T-helper 2 cell treated with Interferon-gamma antibody and Interleukin-4, amounts not matched to agents 5 μg/mL and 100 μg/mL, for 36 hours (primary cell): ENCODE measurements at regions not wholly inside any gene's neighbourhood (a gene's known extent, or its start where the extent isn't known, plus 50 kb on each side); places are given as distances from the start of the nearest gene placed in this dataset.

Source experiments
- DNase-seq: peaks from one replicate; pipeline ENCODE4 v3.0.0; 2021; ENCODE audit warnings: low spot score
- H3K27ac Mint-ChIP-seq: one replicate; pipeline ENCODE4 v1.8.0; 2021; ENCODE audit warnings: mild to moderate bottlenecking, mixed read lengths
- H3K27me3 Mint-ChIP-seq: one replicate; pipeline ENCODE4 v1.8.0; 2021; ENCODE audit warnings: low read depth, mixed read lengths
- H3K36me3 Mint-ChIP-seq: one replicate; pipeline ENCODE4 v1.8.0; 2021; ENCODE audit warnings: low read depth, mixed read lengths
- H3K4me1 Mint-ChIP-seq: one replicate; pipeline ENCODE4 v1.8.0; 2021; ENCODE audit warnings: low read depth, mixed read lengths
- H3K4me3 Mint-ChIP-seq: one replicate; pipeline ENCODE4 v1.8.0; 2022; ENCODE audit warnings: mild to moderate bottlenecking, moderate library complexity, mixed read lengths
- H3K9me3 Mint-ChIP-seq: one replicate; pipeline ENCODE4 v1.8.0; 2021; ENCODE audit warnings: mixed read lengths

- H3K4me1 Mint-ChIP-seq: no peaks in the 10 kb centered on the region
- H3K4me3 Mint-ChIP-seq: no peak overlapping the region
- no peaks in the 10 kb centered on the region for H3K27me3 Mint-ChIP-seq
- H3K9me3 Mint-ChIP-seq: no peaks in the 10 kb centered on the region
- DNase-seq: no peak
- H3K36me3 Mint-ChIP-seq: no peaks in the 10 kb centered on the region
- no peak overlapping the region for H3K27ac Mint-ChIP-seq
These were observed 313.6 kb upstream of the OBI1 start for GRCh38 chr13:78972561-78972960.

- Mint-ChIP-seq H3K9me3 (no peaks in the 10 kb centered on the region), H3K27me3 (no peaks in the 10 kb centered on the region)
These were observed 312.5 kb upstream of the OBI1 start for GRCh38 chr13:78971355-78972025.

GRCh38 chr13:78960881-78961280 lies 301.9 kb upstream of the OBI1 start:
- H3K4me1 Mint-ChIP-seq: no peaks in the 10 kb centered on the region
- no peak overlapping the region for H3K4me3 Mint-ChIP-seq
- no peaks in the 10 kb centered on the region for H3K36me3 Mint-ChIP-seq
- no peak for DNase-seq
- H3K9me3 Mint-ChIP-seq: no peaks in the 10 kb centered on the region
- H3K27me3 Mint-ChIP-seq: peaks cover 1% of the 10 kb centered on the region
- no peak overlapping the region for H3K27ac Mint-ChIP-seq

More at GRCh38 chr13:78971355-78972025, 312.5 kb upstream of the OBI1 start:
- Mint-ChIP-seq H3K36me3 (no peaks in the 10 kb centered on the region), H3K4me1 (no peaks in the 10 kb centered on the region), H3K4me3 (no peak overlapping the region), H3K27ac (no peak overlapping the region)
- no peak for DNase-seq

- H3K4me3 Mint-ChIP-seq: no peak overlapping the region
- no peaks in the 10 kb centered on the region for H3K36me3 Mint-ChIP-seq
- H3K4me1 Mint-ChIP-seq: no peaks in the 10 kb centered on the region
- H3K9me3 Mint-ChIP-seq: no peaks in the 10 kb centered on the region
- H3K27ac Mint-ChIP-seq: no peak overlapping the region
- H3K27me3 Mint-ChIP-seq: peaks cover 1% of the 10 kb centered on the region
- DNase-seq: no peak
These were observed 299.1 kb upstream of the OBI1 start for GRCh38 chr13:78958006-78958405.

GRCh38 chr13:78940455-78941130 lies 281.6 kb upstream of the OBI1 start:
- DNase-seq: no peak
- Mint-ChIP-seq H3K36me3 (no peaks in the 10 kb centered on the region), H3K9me3 (no peaks in the 10 kb centered on the region), H3K4me1 (no peaks in the 10 kb centered on the region), H3K27me3 (peaks cover 2% of the 10 kb centered on the region), H3K27ac (no peak overlapping the region), H3K4me3 (no peak overlapping the region)

GRCh38 chr13:78934336-78934735 lies 275.4 kb upstream of the OBI1 start:
- peaks cover 2% of the 10 kb centered on the region for H3K4me1 Mint-ChIP-seq
- DNase-seq: no peak
- H3K27ac Mint-ChIP-seq: no peak overlapping the region

GRCh38 chr13:78915015-78915414 lies 256.1 kb upstream of the OBI1 start:
- no peaks in the 10 kb centered on the region for H3K36me3 Mint-ChIP-seq
- H3K9me3 Mint-ChIP-seq: no peaks in the 10 kb centered on the region
- no peaks in the 10 kb centered on the region for H3K27me3 Mint-ChIP-seq
- no peak overlapping the region for H3K27ac Mint-ChIP-seq
- H3K4me3 Mint-ChIP-seq: no peak overlapping the region
- no peaks in the 10 kb centered on the region for H3K4me1 Mint-ChIP-seq
- no peak for DNase-seq

More at GRCh38 chr13:78934336-78934735, 275.4 kb upstream of the OBI1 start:
- Mint-ChIP-seq H3K4me3 (no peak overlapping the region), H3K27me3 (peaks cover 2% of the 10 kb centered on the region), H3K36me3 (no peaks in the 10 kb centered on the region), H3K9me3 (no peaks in the 10 kb centered on the region)

- H3K27me3 Mint-ChIP-seq: no peaks in the 10 kb centered on the region
- no peaks in the 10 kb centered on the region for H3K9me3 Mint-ChIP-seq
- no peaks in the 10 kb centered on the region for H3K4me1 Mint-ChIP-seq
- no peak for DNase-seq
- no peak overlapping the region for H3K4me3 Mint-ChIP-seq
- no peak overlapping the region for H3K27ac Mint-ChIP-seq
- H3K36me3 Mint-ChIP-seq: no peaks in the 10 kb centered on the region
These were observed 254.7 kb upstream of the OBI1 start for GRCh38 chr13:78913656-78914055.

- Mint-ChIP-seq H3K27me3 (no peaks in the 10 kb centered on the region), H3K36me3 (no peaks in the 10 kb centered on the region), H3K4me1 (no peaks in the 10 kb centered on the region), H3K4me3 (no peak overlapping the region), H3K9me3 (no peaks in the 10 kb centered on the region), H3K27ac (no peak overlapping the region)
- DNase-seq: no peak
These were observed 251.2 kb upstream of the OBI1 start for GRCh38 chr13:78910147-78910546.

GRCh38 chr13:78909276-78909675 lies 250.3 kb upstream of the OBI1 start:
- H3K36me3 Mint-ChIP-seq: no peaks in the 10 kb centered on the region
- no peak for DNase-seq
- no peak overlapping the region for H3K4me3 Mint-ChIP-seq
- H3K27me3 Mint-ChIP-seq: no peaks in the 10 kb centered on the region
- H3K9me3 Mint-ChIP-seq: no peaks in the 10 kb centered on the region
- H3K27ac Mint-ChIP-seq: no peak overlapping the region
- no peaks in the 10 kb centered on the region for H3K4me1 Mint-ChIP-seq

GRCh38 chr13:78907006-78907405 lies 248.1 kb upstream of the OBI1 start:
- Mint-ChIP-seq H3K27ac (no peak overlapping the region), H3K4me3 (no peak overlapping the region), H3K4me1 (no peaks in the 10 kb centered on the region), H3K27me3 (no peaks in the 10 kb centered on the region), H3K9me3 (no peaks in the 10 kb centered on the region), H3K36me3 (no peaks in the 10 kb centered on the region)
- no peak for DNase-seq

- H3K36me3 Mint-ChIP-seq: no peaks in the 10 kb centered on the region
- no peak overlapping the region for H3K4me3 Mint-ChIP-seq
- H3K9me3 Mint-ChIP-seq: no peaks in the 10 kb centered on the region
- no peaks in the 10 kb centered on the region for H3K4me1 Mint-ChIP-seq
- no peaks in the 10 kb centered on the region for H3K27me3 Mint-ChIP-seq
- no peak for DNase-seq
- no peak overlapping the region for H3K27ac Mint-ChIP-seq
These were observed 238.2 kb upstream of the OBI1 start for GRCh38 chr13:78897200-78897599.

- no peaks in the 10 kb centered on the region for H3K9me3 Mint-ChIP-seq
- H3K4me3 Mint-ChIP-seq: no peak overlapping the region
- no peak overlapping the region for H3K27ac Mint-ChIP-seq
- H3K27me3 Mint-ChIP-seq: no peaks in the 10 kb centered on the region
- no peaks in the 10 kb centered on the region for H3K4me1 Mint-ChIP-seq
- H3K36me3 Mint-ChIP-seq: no peaks in the 10 kb centered on the region
- no peak for DNase-seq
These were observed 225.6 kb upstream of the OBI1 start for GRCh38 chr13:78884571-78884970.

- H3K27ac Mint-ChIP-seq: no peak overlapping the region
- H3K4me1 Mint-ChIP-seq: no peaks in the 10 kb centered on the region
- no peak for DNase-seq
- H3K36me3 Mint-ChIP-seq: no peaks in the 10 kb centered on the region
- no peaks in the 10 kb centered on the region for H3K27me3 Mint-ChIP-seq
- H3K4me3 Mint-ChIP-seq: no peak overlapping the region
- no peaks in the 10 kb centered on the region for H3K9me3 Mint-ChIP-seq
These were observed 222.8 kb upstream of the OBI1 start for GRCh38 chr13:78881751-78882150.

- no peak overlapping the region for H3K4me3 Mint-ChIP-seq
- H3K27me3 Mint-ChIP-seq: no peaks in the 10 kb centered on the region
- no peaks in the 10 kb centered on the region for H3K9me3 Mint-ChIP-seq
- H3K27ac Mint-ChIP-seq: no peak overlapping the region
- no peak for DNase-seq
- H3K36me3 Mint-ChIP-seq: no peaks in the 10 kb centered on the region
- no peaks in the 10 kb centered on the region for H3K4me1 Mint-ChIP-seq
These were observed 222.1 kb upstream of the OBI1 start for GRCh38 chr13:78881054-78881453.
